Fibroblast of mammary gland (primary cell): ENCODE measurements at regions not wholly inside any gene's neighbourhood (a gene's known extent, or its start where the extent isn't known, plus 50 kb on each side); places are given as distances from the start of the nearest gene placed in this dataset.

Experiments
- DNase-seq: peaks from one replicate; pipeline ENCODE4 v3.0.0-alpha.2; 2010; ENCODE audit warnings: low read depth
- H3K4me3 ChIP-seq: 2 replicates; pipeline ENCODE4 v1.5.1; 2011; ENCODE audit warnings: low read depth, mild to moderate bottlenecking, low read length, moderate library complexity; ENCODE audit not compliant: control insufficient read depth
- CTCF ChIP-seq: conservative IDR thresholded peaks from 2 replicates; pipeline ENCODE4 v1.5.1; 2011; ENCODE audit warnings: low read depth, low read length, inconsistent platforms; ENCODE audit not compliant: control insufficient read depth, insufficient read depth

GRCh38 chr5:162466011-162466410 is 398.4 kb downstream of the GABRG2 start:
- DNase-seq = no peak
- TF ChIP-seq CTCF = no peak
- H3K4me3 ChIP-seq = no peak overlapping the region

- no peak for DNase-seq
- TF ChIP-seq CTCF = no peak
- no peak overlapping the region for H3K4me3 ChIP-seq
Observed at GRCh38 chr5:162473041-162473714, 405.6 kb downstream of the GABRG2 start.

GRCh38 chr5:162474239-162474638 is 406.7 kb downstream of the GABRG2 start:
- TF ChIP-seq CTCF = no peak
- DNase-seq = no peak
- H3K4me3 ChIP-seq = no peak overlapping the region

GRCh38 chr5:162484095-162484494 is 416.5 kb downstream of the GABRG2 start:
- TF ChIP-seq CTCF = no peak
- H3K4me3 ChIP-seq = no peak overlapping the region
- no peak for DNase-seq

- H3K4me3 ChIP-seq = no peak overlapping the region
- TF ChIP-seq CTCF = no peak
- DNase-seq = no peak
Observed at GRCh38 chr5:162484986-162485385, 417.4 kb downstream of the GABRG2 start.

GRCh38 chr5:162485666-162486292 is 418.2 kb downstream of the GABRG2 start:
- TF ChIP-seq CTCF = no peak
- DNase-seq = no peak
- H3K4me3 ChIP-seq = no peak overlapping the region
